ENCODE measurements at regions not wholly inside any gene's neighbourhood (a gene's known extent, or its start where the extent isn't known, plus 50 kb on each side); places are given as distances from the start of the nearest gene placed in this dataset.

DNA sequence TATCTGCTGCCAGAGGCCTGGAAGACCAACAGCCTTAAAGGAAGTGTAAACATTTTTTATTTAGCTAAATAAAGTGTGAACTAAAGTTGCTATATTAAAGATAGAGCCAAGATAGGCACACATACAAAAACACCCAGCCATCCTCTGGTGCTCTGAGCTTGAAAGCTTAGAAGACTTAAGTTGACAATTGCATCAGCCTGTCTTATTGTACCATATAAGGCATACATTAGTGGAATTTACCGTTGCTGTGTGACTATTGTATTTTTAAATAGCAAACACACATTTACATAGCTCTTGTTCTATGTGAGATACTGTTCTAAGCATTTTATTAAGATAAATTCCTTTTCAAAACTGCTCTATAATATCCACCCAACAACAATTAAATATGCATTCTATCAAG lies 736.6 kb upstream of the ZEB2 start:
- no peak overlapping the region for H3K27ac ChIP-seq
- no peaks in the 10 kb centered on the region for H3K9me3 ChIP-seq
- H3K4me1 ChIP-seq (ENCODE audit: insufficient read depth): no peaks in the 10 kb centered on the region
- DNase-seq: no peak
- TF ChIP-seq, protein P1, sequence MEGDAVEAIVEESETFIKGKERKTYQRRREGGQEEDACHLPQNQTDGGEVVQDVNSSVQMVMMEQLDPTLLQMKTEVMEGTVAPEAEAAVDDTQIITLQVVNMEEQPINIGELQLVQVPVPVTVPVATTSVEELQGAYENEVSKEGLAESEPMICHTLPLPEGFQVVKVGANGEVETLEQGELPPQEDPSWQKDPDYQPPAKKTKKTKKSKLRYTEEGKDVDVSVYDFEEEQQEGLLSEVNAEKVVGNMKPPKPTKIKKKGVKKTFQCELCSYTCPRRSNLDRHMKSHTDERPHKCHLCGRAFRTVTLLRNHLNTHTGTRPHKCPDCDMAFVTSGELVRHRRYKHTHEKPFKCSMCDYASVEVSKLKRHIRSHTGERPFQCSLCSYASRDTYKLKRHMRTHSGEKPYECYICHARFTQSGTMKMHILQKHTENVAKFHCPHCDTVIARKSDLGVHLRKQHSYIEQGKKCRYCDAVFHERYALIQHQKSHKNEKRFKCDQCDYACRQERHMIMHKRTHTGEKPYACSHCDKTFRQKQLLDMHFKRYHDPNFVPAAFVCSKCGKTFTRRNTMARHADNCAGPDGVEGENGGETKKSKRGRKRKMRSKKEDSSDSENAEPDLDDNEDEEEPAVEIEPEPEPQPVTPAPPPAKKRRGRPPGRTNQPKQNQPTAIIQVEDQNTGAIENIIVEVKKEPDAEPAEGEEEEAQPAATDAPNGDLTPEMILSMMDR (IDR thresholded peaks at IDR 0.05): no peak
- no peak for TF ChIP-seq POLR2A (IDR thresholded peaks at IDR 0.05)
- no peak for TF ChIP-seq EP300 (IDR thresholded peaks at IDR 0.05)
- WGBS, 3 donors: 13 to 37% (median 21%) methylated on average over 1 of the region's 1 CpG
- no peaks in the 10 kb centered on the region for H3K36me3 ChIP-seq
- no peaks in the 10 kb centered on the region for H3K27me3 ChIP-seq
- intact Hi-C loops (cut with DNase I): no loop called here
- H3K4me3 ChIP-seq: no peak overlapping the region

DNA sequence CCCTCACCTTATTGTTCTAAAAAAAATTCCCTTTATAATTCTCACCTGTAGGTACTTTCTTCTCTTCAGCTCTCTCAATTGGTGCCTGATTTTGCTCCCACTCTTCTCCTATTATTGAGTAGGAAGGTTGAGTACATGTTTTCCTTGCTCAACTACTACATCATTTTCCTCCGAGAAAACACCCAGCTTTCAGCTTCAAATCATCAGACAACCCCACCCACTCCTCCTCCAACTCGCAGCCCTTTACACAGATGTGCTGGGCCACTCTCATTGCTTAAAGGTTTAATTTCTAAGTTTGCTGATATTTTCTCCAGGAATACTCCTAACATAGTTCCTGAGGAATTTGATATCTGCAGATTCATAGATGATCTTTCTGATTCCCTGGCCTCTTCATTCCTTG lies 734.4 kb upstream of the ZEB2 start:
- no peaks in the 10 kb centered on the region for H3K4me1 ChIP-seq (ENCODE audit: insufficient read depth)
- no peak for DNase-seq
- H3K4me3 ChIP-seq: no peak overlapping the region
- H3K27ac ChIP-seq: no peak overlapping the region
- no peaks in the 10 kb centered on the region for H3K36me3 ChIP-seq
- H3K27me3 ChIP-seq: no peaks in the 10 kb centered on the region
- intact Hi-C loops (cut with DNase I): no loop called here
- TF ChIP-seq, protein P1 (IDR thresholded peaks at IDR 0.05): no peak
- TF ChIP-seq POLR2A (IDR thresholded peaks at IDR 0.05) (no peak), EP300 (IDR thresholded peaks at IDR 0.05) (no peak)
- 86 to 93% (median 92%) methylated on average over 2 of the region's 2 CpGs for WGBS, 3 donors
- no peaks in the 10 kb centered on the region for H3K9me3 ChIP-seq

DNA sequence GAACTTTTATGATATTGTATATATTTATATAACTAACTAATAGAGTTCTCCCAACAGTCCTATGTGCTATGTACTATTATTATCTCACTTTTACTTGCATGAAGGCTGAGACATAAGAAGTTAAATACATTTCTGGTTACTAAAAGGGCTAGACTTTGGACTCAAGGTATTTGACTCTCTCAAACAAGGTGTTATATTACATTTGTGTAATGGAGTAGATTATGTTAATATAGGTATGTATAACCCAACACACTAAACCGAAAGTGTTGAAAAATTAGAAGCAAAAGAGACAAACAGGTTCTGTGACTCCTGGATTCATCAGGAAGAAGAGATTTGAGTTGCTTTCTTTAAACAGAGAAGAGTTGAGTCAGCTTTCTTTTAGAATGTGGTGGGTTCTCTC lies 733.6 kb upstream of the ZEB2 start:
- DNase-seq: no peak
- 87 to 90% (median 89%) methylated on average over 1 of the region's 1 CpG for WGBS, 3 donors
- no peak overlapping the region for H3K4me3 ChIP-seq

DNA sequence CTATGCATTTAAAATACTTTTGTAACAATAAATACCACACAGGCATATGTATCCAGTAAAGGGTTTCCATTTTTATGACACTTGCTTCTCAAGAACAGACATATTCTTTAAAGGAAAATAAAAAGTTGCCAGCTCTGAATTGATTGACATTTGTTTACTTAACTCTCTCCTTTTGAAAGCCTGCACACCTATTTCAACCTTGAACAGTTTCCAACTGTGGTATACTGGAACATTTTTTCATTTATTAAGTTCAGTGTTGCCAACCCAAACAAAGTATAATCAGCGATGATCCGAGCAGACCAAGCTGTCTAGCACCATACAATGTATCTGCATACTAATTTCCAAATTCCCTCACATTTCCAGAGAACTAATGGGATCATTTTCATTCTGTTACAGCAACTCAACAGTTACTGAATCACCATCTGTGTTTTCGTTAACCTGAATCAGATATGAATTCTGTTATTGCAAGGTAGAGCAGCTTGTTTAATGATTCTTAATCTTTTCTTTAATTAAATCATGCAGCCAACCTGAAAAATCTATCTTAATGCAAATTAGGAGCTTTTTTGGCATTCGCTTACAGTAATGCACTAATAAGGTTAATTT lies 725.5 kb upstream of the ZEB2 start:
- intact Hi-C loops (cut with DNase I): no loop called here
- WGBS, 3 donors: 44 to 56% (median 52%) methylated on average over 4 of the region's 4 CpGs
- no peak overlapping the region for H3K27ac ChIP-seq
- no peaks in the 10 kb centered on the region for H3K9me3 ChIP-seq
- no peaks in the 10 kb centered on the region for H3K27me3 ChIP-seq
- no peaks in the 10 kb centered on the region for H3K36me3 ChIP-seq
- TF ChIP-seq EP300 (IDR thresholded peaks at IDR 0.05) (no peak), POLR2A (IDR thresholded peaks at IDR 0.05) (no peak)
- TF ChIP-seq, protein P1 (IDR thresholded peaks at IDR 0.05): no peak
- H3K4me1 ChIP-seq (ENCODE audit: insufficient read depth): no peaks in the 10 kb centered on the region
- H3K4me3 ChIP-seq: no peak overlapping the region
- no peak for DNase-seq

More for the DNA sequence above, 733.6 kb upstream of the ZEB2 start:
- Histone ChIP-seq H3K4me1 (ENCODE audit: insufficient read depth) (no peaks in the 10 kb centered on the region), H3K27ac (no peak overlapping the region), H3K36me3 (no peaks in the 10 kb centered on the region), H3K9me3 (no peaks in the 10 kb centered on the region), H3K27me3 (no peaks in the 10 kb centered on the region)
- intact Hi-C loops (cut with DNase I): no loop called here
- TF ChIP-seq POLR2A (IDR thresholded peaks at IDR 0.05) (no peak), EP300 (IDR thresholded peaks at IDR 0.05) (no peak)
- TF ChIP-seq, protein P1 (IDR thresholded peaks at IDR 0.05): no peak
